ENCODE measurements at regions not wholly inside any gene's neighbourhood (a gene's known extent, or its start where the extent isn't known, plus 50 kb on each side); places are given as distances from the start of the nearest gene placed in this dataset.

DNA sequence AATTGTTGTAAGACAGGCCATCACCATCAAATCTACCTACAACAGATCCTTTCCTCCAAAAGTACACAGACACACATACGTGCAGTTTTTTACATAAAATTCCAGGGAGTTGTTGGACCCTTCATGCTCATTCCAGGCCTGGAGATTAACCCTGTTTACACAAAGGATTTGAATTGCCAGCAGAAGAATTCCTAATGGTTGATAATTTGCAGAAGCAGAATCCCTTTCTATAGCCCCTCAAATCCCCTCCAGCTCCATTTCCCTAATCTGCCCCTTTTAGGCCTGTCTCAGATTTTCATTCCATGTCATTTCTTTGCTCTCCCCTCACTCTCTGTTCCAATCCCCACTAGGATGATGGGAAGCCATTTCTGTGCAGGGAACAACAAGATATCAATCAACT is 102.9 kb upstream of the TOX3 start:
- H3K9me3 ChIP-seq (ENCODE audit: control insufficient read depth in 1 of 2, low read length in 2 of 2), result no peaks in the 10 kb centered on the region
- H3K27me3 ChIP-seq (ENCODE audit: low read depth, low read length), result no peaks in the 10 kb centered on the region
- no peaks in the 10 kb centered on the region for H3K36me3 ChIP-seq (ENCODE audit: control insufficient read depth in 1 of 2, insufficient read depth in 2 of 2, low read length in 2 of 2)
- no peak overlapping the region for H3K4me3 ChIP-seq (ENCODE audit: low read depth in 1 of 2, low read length in 2 of 2)
- no peaks in the 10 kb centered on the region for H3K4me1 ChIP-seq (ENCODE audit: control insufficient read depth in 1 of 2, insufficient read depth in 2 of 2, low read length in 2 of 2)
- H3K27ac ChIP-seq (ENCODE audit: low read length), result no peak overlapping the region

DNA sequence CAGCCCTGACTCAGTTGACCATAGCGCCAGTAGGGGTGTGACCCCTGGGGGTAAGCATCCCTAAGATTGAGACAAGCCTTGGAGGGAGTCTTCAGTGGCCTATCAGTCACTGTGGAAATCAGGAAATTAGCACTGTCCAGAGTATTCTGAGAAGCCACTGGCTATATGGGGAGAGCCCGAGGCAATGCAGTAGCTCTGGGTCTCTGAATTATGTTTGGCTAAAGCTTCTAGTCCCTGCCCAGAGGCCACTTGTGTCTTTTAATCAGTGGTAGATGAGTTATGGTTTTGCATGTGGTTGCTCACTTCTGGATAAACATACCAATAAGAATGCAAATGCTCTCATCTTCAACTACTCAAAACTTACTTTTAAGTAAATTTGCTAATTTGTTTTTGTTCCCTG is 100.6 kb upstream of the TOX3 start:
- Histone ChIP-seq H3K27ac (ENCODE audit: low read length) (no peak overlapping the region), H3K36me3 (ENCODE audit: control insufficient read depth in 1 of 2, insufficient read depth in 2 of 2, low read length in 2 of 2) (no peaks in the 10 kb centered on the region), H3K9me3 (ENCODE audit: control insufficient read depth in 1 of 2, low read length in 2 of 2) (no peaks in the 10 kb centered on the region), H3K4me3 (ENCODE audit: low read depth in 1 of 2, low read length in 2 of 2) (no peak overlapping the region), H3K27me3 (ENCODE audit: low read depth, low read length) (no peaks in the 10 kb centered on the region), H3K4me1 (ENCODE audit: control insufficient read depth in 1 of 2, insufficient read depth in 2 of 2, low read length in 2 of 2) (no peaks in the 10 kb centered on the region)

DNA sequence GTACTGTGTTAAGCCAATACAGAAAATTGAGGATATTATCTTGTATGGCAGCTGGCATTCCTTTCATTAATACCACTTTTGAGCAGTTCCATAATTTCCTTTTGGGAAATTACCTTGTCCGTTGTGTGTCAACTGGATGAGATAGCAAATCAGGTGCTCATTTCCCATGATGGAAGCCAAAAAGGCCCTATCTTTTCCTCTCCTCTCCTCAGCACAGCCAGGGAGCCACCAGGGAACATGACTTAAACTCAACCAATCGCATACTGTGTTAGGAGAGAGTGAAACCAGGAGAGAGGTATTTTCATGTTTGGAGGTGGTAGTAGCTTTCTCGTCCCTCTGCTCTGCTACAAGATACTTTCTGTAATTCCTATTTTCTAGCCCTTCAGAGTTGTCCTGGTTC is 96.1 kb upstream of the TOX3 start:
- no peaks in the 10 kb centered on the region for H3K9me3 ChIP-seq (ENCODE audit: control insufficient read depth in 1 of 2, low read length in 2 of 2)
- no peaks in the 10 kb centered on the region for H3K36me3 ChIP-seq (ENCODE audit: control insufficient read depth in 1 of 2, insufficient read depth in 2 of 2, low read length in 2 of 2)
- no peak overlapping the region for H3K4me3 ChIP-seq (ENCODE audit: low read depth in 1 of 2, low read length in 2 of 2)
- H3K4me1 ChIP-seq (ENCODE audit: control insufficient read depth in 1 of 2, insufficient read depth in 2 of 2, low read length in 2 of 2), result no peaks in the 10 kb centered on the region
- no peak overlapping the region for H3K27ac ChIP-seq (ENCODE audit: low read length)
- no peaks in the 10 kb centered on the region for H3K27me3 ChIP-seq (ENCODE audit: low read depth, low read length)

DNA sequence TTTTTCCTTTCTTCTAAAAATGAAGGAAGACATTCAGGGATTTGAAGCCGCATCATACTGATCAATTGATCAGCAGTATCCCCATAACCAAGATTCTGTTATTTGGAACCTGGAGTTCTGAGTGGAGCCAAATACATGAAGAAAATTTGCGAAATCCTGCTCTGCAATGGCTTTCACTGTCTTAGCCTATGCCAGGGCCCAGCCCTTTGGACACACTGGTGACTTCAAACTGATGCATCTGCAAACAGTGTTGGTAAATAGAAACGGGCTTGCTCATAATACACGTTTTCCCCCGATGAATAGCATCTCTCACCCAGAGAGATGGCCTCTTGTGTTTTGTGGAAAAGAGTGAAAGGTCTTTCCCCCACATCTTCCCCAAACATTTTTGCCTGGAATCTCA is 87.6 kb upstream of the TOX3 start:
- no peaks in the 10 kb centered on the region for H3K4me1 ChIP-seq (ENCODE audit: control insufficient read depth in 1 of 2, insufficient read depth in 2 of 2, low read length in 2 of 2)
- no peaks in the 10 kb centered on the region for H3K27me3 ChIP-seq (ENCODE audit: low read depth, low read length)
- no peak overlapping the region for H3K4me3 ChIP-seq (ENCODE audit: low read depth in 1 of 2, low read length in 2 of 2)
- no peak overlapping the region for H3K27ac ChIP-seq (ENCODE audit: low read length)
- no peaks in the 10 kb centered on the region for H3K36me3 ChIP-seq (ENCODE audit: control insufficient read depth in 1 of 2, insufficient read depth in 2 of 2, low read length in 2 of 2)
- H3K9me3 ChIP-seq (ENCODE audit: control insufficient read depth in 1 of 2, low read length in 2 of 2), result peaks cover 0 to 13% of the 10 kb centered on the region in 2 donors

DNA sequence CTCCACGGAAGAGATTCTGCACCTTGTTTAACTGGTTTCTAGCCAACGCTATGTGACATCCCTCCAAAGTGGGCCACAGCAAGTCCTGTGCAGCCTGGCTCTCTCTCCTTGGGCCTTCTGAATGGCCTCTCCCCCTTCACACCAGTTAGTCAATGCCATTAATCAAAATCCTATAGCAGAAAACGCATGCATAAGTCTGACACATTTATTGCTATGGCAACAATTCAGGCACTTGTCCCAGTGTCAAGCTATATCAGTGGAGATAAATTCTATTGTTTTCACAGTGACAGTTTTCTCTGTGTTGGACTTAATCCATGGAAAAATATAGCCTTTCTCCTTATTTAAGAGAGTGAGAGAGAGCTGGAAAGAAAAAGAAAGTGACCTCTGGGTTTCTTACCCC is 87.2 kb upstream of the TOX3 start:
- Histone ChIP-seq H3K27ac (ENCODE audit: low read length) (no peak overlapping the region), H3K27me3 (ENCODE audit: low read depth, low read length) (no peaks in the 10 kb centered on the region), H3K4me3 (ENCODE audit: low read depth in 1 of 2, low read length in 2 of 2) (no peak overlapping the region), H3K9me3 (ENCODE audit: control insufficient read depth in 1 of 2, low read length in 2 of 2) (peaks cover 0 to 13% of the 10 kb centered on the region in 2 donors), H3K4me1 (ENCODE audit: control insufficient read depth in 1 of 2, insufficient read depth in 2 of 2, low read length in 2 of 2) (no peaks in the 10 kb centered on the region), H3K36me3 (ENCODE audit: control insufficient read depth in 1 of 2, insufficient read depth in 2 of 2, low read length in 2 of 2) (no peaks in the 10 kb centered on the region)

DNA sequence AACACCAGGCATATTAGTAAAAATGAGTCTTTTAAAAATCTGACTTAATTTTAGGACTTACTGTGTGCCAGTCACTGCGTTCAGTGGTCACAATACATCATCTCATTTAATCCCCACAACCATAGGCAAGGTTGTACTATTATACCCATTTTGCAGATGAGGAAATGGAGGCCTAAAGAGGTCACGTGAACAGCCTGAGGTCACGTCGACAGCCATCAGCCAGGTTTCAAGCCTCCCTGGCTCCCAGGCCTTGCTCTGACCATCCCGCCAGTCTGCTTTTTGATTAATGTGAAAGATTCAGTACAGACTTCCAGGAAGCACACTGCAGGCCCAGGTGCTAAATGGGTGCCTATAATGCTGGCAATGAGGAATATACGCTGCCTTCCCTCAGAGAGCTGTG is 86.3 kb upstream of the TOX3 start:
- Histone ChIP-seq H3K9me3 (ENCODE audit: control insufficient read depth in 1 of 2, low read length in 2 of 2) (peaks cover 0 to 13% of the 10 kb centered on the region in 2 donors), H3K27me3 (ENCODE audit: low read depth, low read length) (no peaks in the 10 kb centered on the region), H3K4me3 (ENCODE audit: low read depth in 1 of 2, low read length in 2 of 2) (no peak overlapping the region), H3K27ac (ENCODE audit: low read length) (no peak overlapping the region), H3K36me3 (ENCODE audit: control insufficient read depth in 1 of 2, insufficient read depth in 2 of 2, low read length in 2 of 2) (no peaks in the 10 kb centered on the region), H3K4me1 (ENCODE audit: control insufficient read depth in 1 of 2, insufficient read depth in 2 of 2, low read length in 2 of 2) (no peaks in the 10 kb centered on the region)

DNA sequence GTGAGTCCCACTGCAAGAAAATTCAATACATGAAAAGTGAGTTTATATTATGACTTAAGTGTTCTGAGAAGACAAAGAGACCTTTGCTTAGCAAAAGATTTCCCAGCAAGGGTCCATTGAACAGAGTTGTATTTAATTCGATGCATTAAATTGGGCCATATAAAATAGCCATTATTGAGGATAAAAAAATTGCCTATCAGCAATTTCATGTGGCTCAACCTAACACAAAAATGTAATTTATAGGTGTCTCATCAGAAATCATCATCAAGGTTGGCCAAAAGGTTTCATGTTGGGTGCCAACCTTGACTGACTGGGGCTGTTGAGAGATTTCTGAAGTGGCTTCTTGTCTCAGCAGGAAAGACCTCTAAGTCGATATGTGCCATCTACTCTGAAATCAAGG is 84.8 kb upstream of the TOX3 start:
- Histone ChIP-seq H3K9me3 (ENCODE audit: control insufficient read depth in 1 of 2, low read length in 2 of 2) (peaks cover 0 to 13% of the 10 kb centered on the region in 2 donors), H3K27me3 (ENCODE audit: low read depth, low read length) (no peaks in the 10 kb centered on the region), H3K4me1 (ENCODE audit: control insufficient read depth in 1 of 2, insufficient read depth in 2 of 2, low read length in 2 of 2) (no peaks in the 10 kb centered on the region), H3K36me3 (ENCODE audit: control insufficient read depth in 1 of 2, insufficient read depth in 2 of 2, low read length in 2 of 2) (no peaks in the 10 kb centered on the region), H3K4me3 (ENCODE audit: low read depth in 1 of 2, low read length in 2 of 2) (no peak overlapping the region), H3K27ac (ENCODE audit: low read length) (no peak overlapping the region)

DNA sequence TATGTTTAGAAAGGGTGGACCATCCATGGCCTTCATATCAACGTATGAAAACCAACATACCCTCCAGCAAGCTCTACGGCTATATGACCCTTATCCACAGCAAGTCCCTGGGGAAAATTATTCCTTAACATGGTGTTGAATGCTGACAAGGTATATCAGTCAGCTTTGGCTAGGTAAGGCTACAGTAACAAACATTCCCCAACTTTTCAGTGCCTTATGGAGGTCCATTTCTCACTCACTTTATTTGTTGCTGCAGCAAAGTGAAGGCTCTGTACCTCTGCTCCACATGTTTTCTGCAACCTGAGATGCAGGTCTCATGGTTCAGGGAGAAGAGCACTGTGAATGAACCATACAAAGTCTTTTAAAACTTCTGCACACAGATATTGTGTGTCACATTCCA is 83.8 kb upstream of the TOX3 start:
- Histone ChIP-seq H3K9me3 (ENCODE audit: control insufficient read depth in 1 of 2, low read length in 2 of 2) (peaks cover 0 to 10% of the 10 kb centered on the region in 2 donors), H3K4me1 (ENCODE audit: control insufficient read depth in 1 of 2, insufficient read depth in 2 of 2, low read length in 2 of 2) (no peaks in the 10 kb centered on the region), H3K27ac (ENCODE audit: low read length) (no peak overlapping the region), H3K36me3 (ENCODE audit: control insufficient read depth in 1 of 2, insufficient read depth in 2 of 2, low read length in 2 of 2) (no peaks in the 10 kb centered on the region), H3K27me3 (ENCODE audit: low read depth, low read length) (no peaks in the 10 kb centered on the region), H3K4me3 (ENCODE audit: low read depth in 1 of 2, low read length in 2 of 2) (no peak overlapping the region)

DNA sequence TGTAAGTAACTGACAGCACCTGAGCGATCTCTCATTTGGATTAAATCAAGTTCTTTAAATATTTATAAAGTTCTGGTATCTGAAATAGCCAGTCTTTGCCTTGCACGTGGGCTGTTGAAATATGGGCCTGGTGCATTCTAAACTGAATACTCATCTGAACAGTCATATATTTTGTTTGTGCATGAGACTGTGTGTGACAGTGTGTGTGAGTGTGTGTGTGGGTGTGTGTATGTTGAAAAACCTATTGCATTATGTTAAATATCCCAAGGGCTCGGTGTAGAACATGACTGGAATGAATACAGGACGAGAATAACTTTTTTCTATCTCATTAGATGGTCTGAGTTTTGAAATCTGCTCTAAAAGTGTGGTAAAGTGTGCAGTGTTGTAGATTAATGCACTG is 82.4 kb upstream of the TOX3 start:
- Histone ChIP-seq H3K27me3 (ENCODE audit: low read depth, low read length) (no peaks in the 10 kb centered on the region), H3K4me1 (ENCODE audit: control insufficient read depth in 1 of 2, insufficient read depth in 2 of 2, low read length in 2 of 2) (no peaks in the 10 kb centered on the region), H3K9me3 (ENCODE audit: control insufficient read depth in 1 of 2, low read length in 2 of 2) (peaks cover 0 to 8% of the 10 kb centered on the region in 2 donors), H3K27ac (ENCODE audit: low read length) (no peak overlapping the region), H3K4me3 (ENCODE audit: low read depth in 1 of 2, low read length in 2 of 2) (no peak overlapping the region), H3K36me3 (ENCODE audit: control insufficient read depth in 1 of 2, insufficient read depth in 2 of 2, low read length in 2 of 2) (no peaks in the 10 kb centered on the region)

DNA sequence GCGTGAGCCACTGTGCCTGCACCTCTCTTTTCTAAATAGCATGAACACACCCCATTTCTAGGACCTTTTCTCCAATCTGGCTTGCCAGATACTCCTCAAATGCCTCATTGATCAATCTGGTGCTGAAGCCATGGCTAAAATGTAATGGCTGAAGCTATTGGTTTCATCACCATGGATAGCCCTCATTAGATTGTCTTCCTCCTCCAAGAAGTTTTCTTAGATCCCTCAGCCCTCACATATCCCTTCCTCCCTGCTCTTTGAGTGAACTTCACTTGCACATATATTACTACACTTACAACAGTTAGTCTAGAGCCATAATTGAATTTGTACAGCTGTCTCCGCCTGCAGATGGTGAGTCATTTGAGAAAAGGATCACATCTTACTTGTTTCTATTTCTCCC is 77.9 kb upstream of the TOX3 start:
- Histone ChIP-seq H3K27ac (ENCODE audit: low read length) (no peak overlapping the region), H3K4me1 (ENCODE audit: control insufficient read depth in 1 of 2, insufficient read depth in 2 of 2, low read length in 2 of 2) (no peaks in the 10 kb centered on the region), H3K4me3 (ENCODE audit: low read depth in 1 of 2, low read length in 2 of 2) (no peak overlapping the region), H3K27me3 (ENCODE audit: low read depth, low read length) (no peaks in the 10 kb centered on the region), H3K9me3 (ENCODE audit: control insufficient read depth in 1 of 2, low read length in 2 of 2) (peaks cover 0 to 5% of the 10 kb centered on the region in 2 donors), H3K36me3 (ENCODE audit: control insufficient read depth in 1 of 2, insufficient read depth in 2 of 2, low read length in 2 of 2) (no peaks in the 10 kb centered on the region)

DNA sequence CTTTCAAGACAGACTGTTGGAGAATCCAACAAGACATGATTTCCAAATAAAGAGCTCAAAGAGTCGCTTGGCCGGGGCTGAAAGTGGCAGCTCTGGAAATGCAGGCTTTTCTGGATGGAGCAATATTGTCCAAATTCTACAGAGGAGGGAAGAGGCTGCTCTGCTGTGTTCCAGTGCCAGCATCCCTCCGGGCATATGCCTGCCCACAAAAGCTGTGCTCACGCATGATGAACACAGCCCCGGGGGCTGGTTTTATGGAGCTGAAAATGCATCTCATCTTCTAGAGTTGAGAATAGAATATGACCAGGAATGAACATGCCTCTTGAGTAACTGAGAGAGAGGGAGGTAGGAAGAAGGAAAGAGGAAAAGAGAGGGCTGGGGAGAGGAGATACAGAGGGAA is 74.7 kb upstream of the TOX3 start:
- Histone ChIP-seq H3K4me1 (ENCODE audit: control insufficient read depth in 1 of 2, insufficient read depth in 2 of 2, low read length in 2 of 2) (no peaks in the 10 kb centered on the region), H3K36me3 (ENCODE audit: control insufficient read depth in 1 of 2, insufficient read depth in 2 of 2, low read length in 2 of 2) (no peaks in the 10 kb centered on the region), H3K27me3 (ENCODE audit: low read depth, low read length) (no peaks in the 10 kb centered on the region), H3K4me3 (ENCODE audit: low read depth in 1 of 2, low read length in 2 of 2) (no peak overlapping the region), H3K27ac (ENCODE audit: low read length) (no peak overlapping the region), H3K9me3 (ENCODE audit: control insufficient read depth in 1 of 2, low read length in 2 of 2) (peaks cover 0 to 5% of the 10 kb centered on the region in 2 donors)

DNA sequence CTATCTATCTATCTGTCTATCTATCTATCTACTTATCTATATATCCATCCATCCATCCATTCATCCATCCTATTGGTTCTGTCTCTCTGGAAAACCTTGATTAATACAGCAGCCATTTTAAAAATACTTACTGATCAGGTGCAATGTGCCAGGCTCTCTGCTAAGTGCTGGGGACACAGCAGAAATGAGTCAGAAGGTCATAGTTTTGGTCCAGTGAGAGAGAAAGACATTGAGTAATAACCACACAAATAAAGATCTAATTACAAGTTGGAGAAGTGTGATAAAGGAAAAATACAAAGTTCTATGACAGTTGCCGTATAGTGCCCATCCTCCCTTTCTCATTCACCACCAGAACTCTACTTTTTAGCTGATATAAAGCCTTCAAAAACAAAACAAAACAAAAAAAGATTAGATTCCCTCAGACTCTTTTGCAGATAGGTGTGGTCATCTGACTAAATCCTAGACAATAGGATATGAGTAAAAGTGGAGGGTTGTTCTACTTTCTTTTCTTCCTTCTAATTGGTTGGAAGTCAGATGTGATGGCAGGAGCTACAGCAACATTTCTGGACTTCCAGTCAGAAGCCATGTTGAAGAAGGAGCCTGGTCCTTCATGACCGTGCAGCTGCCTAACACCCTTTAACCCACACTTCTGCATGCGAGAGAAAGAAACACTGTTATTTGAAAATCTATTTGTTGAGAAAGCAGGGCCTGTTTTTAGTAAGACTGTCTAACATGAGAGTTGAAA is 72.0 kb upstream of the TOX3 start:
- Histone ChIP-seq H3K36me3 (ENCODE audit: control insufficient read depth in 1 of 2, insufficient read depth in 2 of 2, low read length in 2 of 2) (no peaks in the 10 kb centered on the region), H3K27me3 (ENCODE audit: low read depth, low read length) (no peaks in the 10 kb centered on the region), H3K9me3 (ENCODE audit: control insufficient read depth in 1 of 2, low read length in 2 of 2) (no peaks in the 10 kb centered on the region), H3K4me1 (ENCODE audit: control insufficient read depth in 1 of 2, insufficient read depth in 2 of 2, low read length in 2 of 2) (no peaks in the 10 kb centered on the region), H3K4me3 (ENCODE audit: low read depth in 1 of 2, low read length in 2 of 2) (no peak overlapping the region), H3K27ac (ENCODE audit: low read length) (no peak overlapping the region)
